GM18502 (cell line): ENCODE measurements at regions not wholly inside any gene's neighbourhood (a gene's known extent, or its start where the extent isn't known, plus 50 kb on each side); places are given as distances from the start of the nearest gene placed in this dataset.
"Not testable (repeated sequence)": the region's sequence is repeated elsewhere in the genome, so short reads cannot be mapped to it uniquely, and the experiment has no call there.

Experiments used
- ATAC-seq: cut with Tn5 transposase; IDR thresholded peaks from one replicate; pipeline ENCODE4 v1.9.1; 2021; ENCODE audit warnings: mild to moderate bottlenecking; ENCODE audit not compliant: unreplicated experiment, poor library complexity

DNA sequence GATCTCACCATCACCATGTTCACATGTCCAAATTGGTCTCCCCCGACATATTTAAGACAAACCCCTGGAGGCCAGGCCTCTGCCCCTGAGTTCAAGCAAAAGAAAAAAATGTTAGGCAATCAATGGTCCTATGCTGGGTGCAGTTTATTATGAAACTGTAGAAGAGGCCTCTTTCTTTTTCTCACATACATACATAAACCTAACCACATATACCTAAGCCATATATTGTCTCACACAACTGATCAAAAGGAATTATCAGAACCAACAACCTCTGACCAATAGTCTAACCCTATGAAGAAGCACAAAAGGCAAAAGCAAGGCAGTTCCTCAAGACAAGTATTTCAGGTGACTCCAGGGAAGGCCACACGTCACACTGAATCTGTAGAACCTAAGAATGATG, 49.9 kb downstream of the ILRUN start:
- no peak for ATAC-seq

- no peak for ATAC-seq
Measured at GRCh38 chr6:34645627-34646026, 50.9 kb downstream of the ILRUN start.

DNA sequence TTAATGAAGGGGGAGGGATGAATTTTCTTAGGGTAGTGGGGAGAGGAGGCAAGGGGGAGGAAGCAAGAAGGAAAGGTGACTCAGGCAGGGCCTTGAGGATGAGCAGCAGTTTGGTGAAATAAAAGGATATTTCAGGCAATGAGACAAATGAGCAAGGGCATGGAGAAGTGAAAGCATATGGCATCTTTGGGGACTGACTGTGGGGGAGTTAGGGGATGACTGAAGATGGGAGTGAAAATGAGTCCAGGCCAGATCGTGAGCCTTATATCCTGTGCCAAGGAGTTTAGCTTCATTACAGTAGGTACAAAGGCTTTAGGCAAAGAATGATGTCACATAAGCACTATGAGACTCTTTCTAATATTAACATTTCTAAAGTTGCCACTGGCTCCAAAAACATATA, 51.9 kb downstream of the ILRUN start:
- no peak for ATAC-seq

- no peak for ATAC-seq
Measured at GRCh38 chr6:34642427-34642826, 54.1 kb downstream of the ILRUN start.

- ATAC-seq: not testable (repeated sequence)
Measured at GRCh38 chr6:34640074-34640849, 56.3 kb downstream of the ILRUN start.

- ATAC-seq: peak; percentile 77
Measured at GRCh38 chr6:34638834-34639736, 57.5 kb downstream of the ILRUN start.

DNA sequence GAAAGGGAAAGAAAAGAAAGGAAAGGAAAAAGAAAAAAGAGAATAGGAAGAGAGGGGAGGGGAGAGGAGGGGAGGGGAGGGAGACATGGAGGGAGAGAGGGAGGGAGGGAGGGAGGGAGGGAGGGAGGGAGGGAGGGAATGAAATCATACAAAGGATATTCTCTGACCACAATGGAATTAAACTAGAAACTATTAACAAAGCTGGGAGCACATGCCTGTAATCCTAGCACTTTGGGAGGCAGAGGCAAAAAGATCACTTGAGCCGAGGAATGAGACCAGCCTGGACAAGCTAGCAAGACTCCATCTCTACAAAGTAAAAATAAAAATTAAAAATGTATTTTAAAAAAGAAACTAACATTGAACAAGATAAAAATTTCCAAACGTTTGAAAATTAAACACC, 62.8 kb downstream of the ILRUN start:
- no peak for ATAC-seq

DNA sequence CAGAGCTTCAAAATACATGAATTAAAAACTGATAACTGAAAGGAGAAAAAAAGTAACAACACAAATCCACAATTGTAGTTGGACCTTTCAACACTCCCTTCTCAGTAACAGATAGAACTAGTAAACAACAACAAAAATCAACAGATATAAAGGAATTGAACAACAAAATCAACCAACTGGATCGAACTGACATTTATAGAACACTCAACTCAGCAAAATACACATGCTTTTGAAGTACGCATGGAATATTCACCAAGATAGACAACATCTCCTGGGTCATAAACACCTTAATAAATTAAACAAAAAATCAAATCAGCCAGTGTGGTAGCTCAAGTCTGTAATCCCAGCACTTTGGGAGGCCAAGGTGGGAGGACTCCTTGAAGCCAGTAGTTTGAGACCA, 63.3 kb downstream of the ILRUN start:
- no peak for ATAC-seq

GRCh38 chr6:34630040-34630439, 66.5 kb downstream of the ILRUN start:
- no peak for ATAC-seq

DNA sequence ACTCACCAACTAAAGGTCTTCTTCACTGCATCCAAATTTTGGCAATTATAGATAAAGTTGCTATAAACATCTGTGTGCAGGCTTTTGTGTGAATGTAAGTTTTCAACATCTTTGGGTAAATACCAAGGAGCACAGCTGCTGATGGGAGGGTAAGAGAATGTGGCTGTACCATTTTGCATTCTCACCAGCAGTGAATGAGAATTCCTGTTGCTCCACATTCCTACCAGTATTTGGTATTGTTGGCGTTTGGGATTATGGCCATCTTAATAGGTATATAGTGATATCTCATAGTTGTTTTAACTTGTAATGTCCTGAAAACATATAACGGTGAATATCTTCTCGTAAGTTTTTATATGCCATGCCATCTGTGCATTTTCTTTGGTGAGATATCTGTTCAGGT, 69.3 kb downstream of the ILRUN start:
- ATAC-seq: no peak

- no peak for ATAC-seq
Measured at GRCh38 chr6:34618430-34619182, 62.5 kb upstream of the SPDEF start.

- ATAC-seq: no peak
Measured at GRCh38 chr6:34617231-34617630, 61.1 kb upstream of the SPDEF start.

DNA sequence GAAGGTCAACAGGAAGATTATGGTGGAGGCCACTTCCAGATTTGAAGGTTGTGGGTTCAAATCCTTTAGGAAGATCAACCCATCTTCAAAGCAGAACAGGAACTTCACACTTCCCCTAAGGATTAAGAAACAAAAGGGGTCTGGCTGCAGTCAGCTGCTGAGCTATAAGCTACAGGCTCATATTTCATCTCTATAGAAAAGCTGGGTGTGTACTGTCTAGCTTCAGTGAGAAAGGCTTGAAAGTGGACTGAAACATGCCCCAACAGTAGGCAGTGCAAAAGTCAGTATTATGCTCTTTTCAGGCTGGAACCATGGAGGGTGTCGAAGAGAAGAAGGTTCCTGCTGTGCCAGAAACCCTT, 60.1 kb upstream of the SPDEF start:
- no peak for ATAC-seq

DNA sequence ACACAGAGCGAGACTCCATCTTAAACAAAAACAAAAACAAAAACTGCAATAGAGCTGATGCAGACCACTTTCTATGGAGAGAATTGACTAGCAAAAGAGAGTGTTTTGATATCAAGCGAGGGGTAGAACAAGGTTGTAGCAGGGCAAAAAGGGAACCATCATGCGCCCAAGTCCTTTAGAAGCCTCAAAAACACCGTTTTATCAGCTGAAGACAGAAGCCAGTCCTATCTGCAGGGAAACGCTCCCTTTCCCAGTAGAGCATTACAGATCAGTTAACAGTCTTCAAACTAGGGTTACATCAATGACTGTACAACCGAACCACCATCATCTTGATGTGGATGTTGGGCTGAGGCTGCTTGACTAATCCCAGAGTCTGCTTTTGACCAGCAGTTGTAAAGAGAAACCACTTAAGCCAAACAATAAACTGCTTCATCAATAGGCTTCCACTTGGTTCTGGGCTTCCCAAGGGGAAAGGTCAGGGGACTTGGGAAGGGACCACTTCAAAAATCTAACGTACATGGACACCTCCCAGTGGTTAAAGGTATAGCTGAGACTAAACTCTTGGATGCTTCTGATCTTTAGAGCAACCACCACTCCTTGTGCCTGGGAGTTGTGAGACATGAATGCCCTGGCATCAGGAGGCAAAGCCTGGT, 59.6 kb upstream of the SPDEF start:
- ATAC-seq: no peak

- ATAC-seq: no peak
Measured at GRCh38 chr6:34610819-34611477, 54.8 kb upstream of the SPDEF start.

- ATAC-seq: no peak
Measured at GRCh38 chr6:34608321-34609091, 52.4 kb upstream of the SPDEF start.

DNA sequence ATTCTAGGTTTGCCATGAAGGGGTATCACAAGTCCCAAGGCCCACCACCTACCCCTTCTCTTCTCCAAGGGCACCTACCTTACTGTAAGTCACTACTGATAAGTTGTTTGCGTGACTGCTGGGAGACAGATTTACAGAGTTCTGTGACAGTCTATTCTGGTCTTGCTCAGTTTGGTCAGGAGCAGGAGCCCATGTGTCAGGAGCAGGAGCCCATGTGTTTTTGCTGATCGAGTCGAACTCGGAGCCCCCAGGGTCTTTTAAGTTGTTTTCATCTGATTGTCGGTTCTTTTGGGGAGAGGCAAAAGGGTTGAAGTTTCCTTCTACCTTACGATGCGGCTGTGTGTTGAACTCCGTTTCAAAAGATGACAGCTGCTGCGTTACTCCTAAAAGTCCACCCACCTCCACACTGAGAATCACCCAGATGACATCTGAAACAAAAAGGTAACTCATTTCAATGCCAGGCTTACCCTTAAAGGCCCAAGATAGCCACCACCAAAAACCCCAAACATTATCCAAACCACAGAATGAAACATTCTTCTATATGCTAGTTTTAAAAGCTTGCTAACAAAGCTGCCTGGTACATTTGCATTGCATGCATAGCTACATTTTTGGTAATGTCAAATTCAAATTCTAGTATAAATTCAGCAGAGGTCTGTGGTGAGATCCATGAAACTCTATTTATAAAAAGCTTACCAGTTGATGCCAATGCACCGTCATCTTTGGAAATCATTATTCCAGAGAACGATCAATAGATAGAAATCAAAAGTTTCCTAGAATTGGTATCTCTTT, 50.5 kb upstream of the SPDEF start:
- no peak for ATAC-seq
